GM18873 (cell line): ENCODE measurements at regions not wholly inside any gene's neighbourhood (a gene's known extent, or its start where the extent isn't known, plus 50 kb on each side); places are given as distances from the start of the nearest gene placed in this dataset.

Source experiments
- ATAC-seq: cut with Tn5 transposase; IDR thresholded peaks from one replicate; pipeline ENCODE4 v1.9.1; 2021; ENCODE audit warnings: mild to moderate bottlenecking, moderate library complexity, moderate number of reproducible peaks; ENCODE audit not compliant: unreplicated experiment, low FRiP score

- ATAC-seq: no peak
Measured at GRCh38 chr5:4928409-4928808, 211.7 kb upstream of the ADAMTS16 start.

- ATAC-seq: no peak
Measured at GRCh38 chr5:4929092-4929655, 211.0 kb upstream of the ADAMTS16 start.

- no peak for ATAC-seq
Measured at GRCh38 chr5:4939042-4939781, 200.9 kb upstream of the ADAMTS16 start.

GRCh38 chr5:4941161-4941560, 199.0 kb upstream of the ADAMTS16 start:
- no peak for ATAC-seq

GRCh38 chr5:4941957-4942830, 197.9 kb upstream of the ADAMTS16 start:
- ATAC-seq: no peak

GRCh38 chr5:4942831-4943178, 197.3 kb upstream of the ADAMTS16 start:
- no peak for ATAC-seq

GRCh38 chr5:4945296-4945695, 194.8 kb upstream of the ADAMTS16 start:
- ATAC-seq: no peak

- ATAC-seq: no peak
Measured at GRCh38 chr5:4947106-4947505, 193.0 kb upstream of the ADAMTS16 start.

- no peak for ATAC-seq
Measured at GRCh38 chr5:4947893-4948536, 192.1 kb upstream of the ADAMTS16 start.

- no peak for ATAC-seq
Measured at GRCh38 chr5:4949108-4949507, 191.0 kb upstream of the ADAMTS16 start.

GRCh38 chr5:4953576-4953975, 186.6 kb upstream of the ADAMTS16 start:
- ATAC-seq: no peak

- no peak for ATAC-seq
Measured at GRCh38 chr5:4954048-4954447, 186.1 kb upstream of the ADAMTS16 start.

GRCh38 chr5:4963265-4963664, 176.9 kb upstream of the ADAMTS16 start:
- no peak for ATAC-seq

- no peak for ATAC-seq
Measured at GRCh38 chr5:4969351-4969750, 170.8 kb upstream of the ADAMTS16 start.

GRCh38 chr5:4970171-4970570, 170.0 kb upstream of the ADAMTS16 start:
- ATAC-seq: no peak

GRCh38 chr5:4976902-4977301, 163.2 kb upstream of the ADAMTS16 start:
- ATAC-seq: no peak

- ATAC-seq: no peak
Measured at GRCh38 chr5:4977416-4978110, 162.6 kb upstream of the ADAMTS16 start.

- no peak for ATAC-seq
Measured at GRCh38 chr5:4980201-4980600, 159.9 kb upstream of the ADAMTS16 start.

GRCh38 chr5:4981608-4982007, 158.5 kb upstream of the ADAMTS16 start:
- ATAC-seq: no peak

- no peak for ATAC-seq
Measured at GRCh38 chr5:4983701-4984100, 156.4 kb upstream of the ADAMTS16 start.
